T-cell (primary cell): ENCODE measurements at regions not wholly inside any gene's neighbourhood (a gene's known extent, or its start where the extent isn't known, plus 50 kb on each side); places are given as distances from the start of the nearest gene placed in this dataset.
"Not testable (repeated sequence)": the region's sequence is repeated elsewhere in the genome, so short reads cannot be mapped to it uniquely, and the experiment has no call there.

Experiments used
- ATAC-seq, 4 experiments: fragments of 200-7000 bp in 3 of 4; fragments of 150-1000 bp in 1 of 4; cut with Tn5 transposase; replicated peaks in 1 of 4; 1 replicate in 3 of 4; 2 replicates in 1 of 4; pipeline ENCODE4 v1.10.0; 2021; ENCODE audit warnings: moderate library complexity in 3 of 4, mild to moderate bottlenecking in 2 of 4, moderate number of reproducible peaks in 1 of 4
- CTCF ChIA-PET, 2 donors: fragments of 300-600 bp; sonication (Branson Sonifier 250); formaldehyde crosslinking; loops; one replicate each; lab custom pipeline; 2022; ENCODE audit warnings: antibody characterized with exemption in 2 of 2; lab: Charles Lee
- POLR2A ChIA-PET, 2 donors: fragments of 300-600 bp; sonication (Branson Sonifier 250); formaldehyde crosslinking; loops; one replicate each; lab custom pipeline; 2022; ENCODE audit warnings: antibody characterized with exemption in 2 of 2; lab: Charles Lee
- DNase-seq, 35 experiments: peaks; one replicate each; pipeline versions ENCODE4 v3.0.0 to v3.0.0-alpha.2; 2013 to 2023
- H3K27ac ChIP-seq: one replicate; pipeline ENCODE4 v1.5.1; 2013; ENCODE audit warnings: low read length
- H3K27me3 ChIP-seq, 2 experiments: replicated peaks in 1 of 2; 1 replicate in 1 of 2; 2 replicates in 1 of 2; pipeline versions ENCODE4 v1.6.1 to v1.7.0; 2013; ENCODE audit warnings: low read length in 1 of 2, mixed read lengths in 1 of 2; ENCODE audit not compliant: control insufficient read depth in 2 of 2, insufficient read depth in 2 of 2; ENCODE audit errors: extremely low read depth in 1 of 2
- H3K36me3 ChIP-seq, 2 donors: 1 replicate in 1 of 2; 2 replicates in 1 of 2; pipeline versions ENCODE4 v1.6.1 to v1.7.0; 2013; ENCODE audit warnings: low read length in 1 of 2; ENCODE audit not compliant: control insufficient read depth in 2 of 2, insufficient read depth in 1 of 2; ENCODE audit errors: extremely low read depth in 1 of 2
- H3K4me1 ChIP-seq, 2 experiments: 1 replicate in 1 of 2; 2 replicates in 1 of 2; pipeline versions ENCODE4 v1.6.1 to v1.7.0; 2013; ENCODE audit warnings: low read length in 2 of 2, mixed read lengths in 1 of 2; ENCODE audit not compliant: insufficient read depth in 2 of 2, control insufficient read depth in 1 of 2; ENCODE audit errors: extremely low read depth in 1 of 2
- H3K4me3 ChIP-seq, 2 donors: 1 replicate in 1 of 2; 2 replicates in 1 of 2; pipeline versions ENCODE4 v1.5.1 to v1.7.0; 2013; ENCODE audit warnings: mild to moderate bottlenecking in 2 of 2, low read length in 1 of 2, moderate library complexity in 1 of 2; ENCODE audit not compliant: control insufficient read depth in 1 of 2; ENCODE audit errors: extremely low read depth in 1 of 2
- H3K9me3 ChIP-seq: 2 replicates; pipeline ENCODE4 v1.7.0; 2013
- H3K27ac Mint-ChIP-seq, 2 donors: one replicate each; pipeline ENCODE4 v1.8.0; 2020 to 2021; ENCODE audit warnings: mild to moderate bottlenecking in 2 of 2, mixed read lengths in 2 of 2
- H3K27me3 Mint-ChIP-seq, 2 donors: one replicate each; pipeline ENCODE4 v1.8.0; 2021 to 2022; ENCODE audit warnings: mixed read lengths in 2 of 2
- H3K36me3 Mint-ChIP-seq: one replicate; pipeline ENCODE4 v1.8.0; 2021; ENCODE audit warnings: mixed read lengths
- H3K4me1 Mint-ChIP-seq, 3 donors: one replicate each; pipeline ENCODE4 v1.8.0; 2020 to 2022; ENCODE audit warnings: mixed read lengths in 3 of 3, mild to moderate bottlenecking in 1 of 3
- H3K4me3 Mint-ChIP-seq, 3 donors: one replicate each; pipeline ENCODE4 v1.8.0; 2020 to 2022; ENCODE audit warnings: mild to moderate bottlenecking in 3 of 3, mixed read lengths in 3 of 3, moderate library complexity in 3 of 3
- H3K9me3 Mint-ChIP-seq, 3 donors: one replicate each; pipeline ENCODE4 v1.8.0; 2020 to 2022; ENCODE audit warnings: mixed read lengths in 3 of 3
- WGBS: methylation state at CpG from one replicate; pipeline ENCODE4 v1.1.5; 2013; ENCODE audit warnings: missing lambda C conversion rate; ENCODE audit not compliant: insufficient coverage; 5-methylcytosine and 5-hydroxymethylcytosine counted together

DNA sequence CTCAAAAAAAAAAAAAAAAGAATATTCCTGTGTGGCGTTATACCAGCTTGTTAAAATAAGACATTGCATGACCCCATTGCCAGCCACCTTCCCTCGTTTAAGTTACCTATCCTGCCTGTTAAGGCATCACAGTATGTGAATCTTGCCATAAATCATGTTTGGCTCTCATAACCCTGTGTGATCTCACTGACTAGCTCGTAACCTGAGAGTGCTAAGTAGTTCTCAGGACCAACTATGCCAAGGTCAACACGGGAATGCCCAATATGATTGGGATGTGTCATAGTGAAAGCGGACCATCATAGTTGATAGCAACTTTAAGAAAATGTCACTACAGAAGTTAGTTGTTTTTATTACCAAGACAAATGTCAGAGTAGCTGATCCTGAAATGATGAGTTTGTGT is 796.8 kb upstream of the CDH18 start:
- ATAC-seq, H3K9me3 ChIP-seq, CTCF ChIA-PET, H3K27ac ChIP-seq, H3K4me3 ChIP-seq, H3K36me3 Mint-ChIP-seq, H3K4me1 ChIP-seq, DNase-seq, H3K4me1 Mint-ChIP-seq, H3K27me3 Mint-ChIP-seq, H3K27ac Mint-ChIP-seq, H3K36me3 ChIP-seq, POLR2A ChIA-PET, H3K4me3 Mint-ChIP-seq, H3K27me3 ChIP-seq: not testable (repeated sequence)
- no CpG with 5 or more reads among the region's 5 CpGs for WGBS
- peaks cover 9 to 14% (median 12%) of the 10 kb centered on the region in 3 donors for H3K9me3 Mint-ChIP-seq

DNA sequence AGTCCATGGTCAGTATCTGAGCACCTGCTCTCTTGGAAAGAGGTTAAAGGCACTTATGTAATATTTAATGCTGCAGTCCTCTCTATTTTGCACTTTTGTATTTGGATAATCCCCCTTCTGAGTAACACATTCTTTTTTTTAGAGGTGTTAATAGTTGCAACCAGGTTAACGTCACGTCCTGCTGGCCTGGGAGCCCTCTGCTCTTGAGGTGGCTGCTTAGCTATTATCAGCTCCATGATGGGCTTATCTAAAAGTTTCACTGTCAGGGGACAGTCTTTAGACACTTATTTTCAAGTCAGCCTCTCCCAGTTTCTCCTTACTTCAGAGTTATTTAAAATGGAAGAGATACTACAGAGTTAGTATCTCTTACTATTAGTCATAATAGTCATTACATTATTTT is 795.5 kb upstream of the CDH18 start:
- H3K27me3 Mint-ChIP-seq, H3K27ac ChIP-seq, H3K4me1 ChIP-seq, DNase-seq, H3K27ac Mint-ChIP-seq, POLR2A ChIA-PET, H3K4me3 ChIP-seq, H3K4me1 Mint-ChIP-seq, H3K36me3 ChIP-seq, H3K4me3 Mint-ChIP-seq, H3K9me3 ChIP-seq, CTCF ChIA-PET, H3K36me3 Mint-ChIP-seq, H3K27me3 ChIP-seq, ATAC-seq: not testable (repeated sequence)
- peaks cover 9 to 13% (median 12%) of the 10 kb centered on the region in 3 donors for H3K9me3 Mint-ChIP-seq
- 100% methylated on average over 1 of the region's 2 CpGs for WGBS

DNA sequence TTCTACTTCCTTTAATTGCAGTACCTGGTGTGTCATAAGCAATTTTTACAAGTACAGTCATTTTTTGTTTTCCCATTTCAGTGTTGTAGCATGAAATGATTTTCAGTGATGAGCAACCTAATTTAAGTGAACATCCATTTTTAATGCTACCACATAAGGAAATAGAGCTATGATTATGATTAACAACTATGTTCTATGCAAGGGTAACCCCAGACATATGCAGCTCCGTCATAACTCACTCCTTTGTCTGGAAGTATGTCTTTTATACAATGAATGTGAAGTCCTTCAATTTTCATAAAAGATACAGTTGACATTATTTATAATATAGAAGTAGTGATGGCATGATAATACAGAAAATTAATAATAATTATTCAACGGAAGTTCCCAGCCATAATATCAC is 783.3 kb upstream of the CDH18 start:
- not testable (repeated sequence) for H3K27ac Mint-ChIP-seq

DNA sequence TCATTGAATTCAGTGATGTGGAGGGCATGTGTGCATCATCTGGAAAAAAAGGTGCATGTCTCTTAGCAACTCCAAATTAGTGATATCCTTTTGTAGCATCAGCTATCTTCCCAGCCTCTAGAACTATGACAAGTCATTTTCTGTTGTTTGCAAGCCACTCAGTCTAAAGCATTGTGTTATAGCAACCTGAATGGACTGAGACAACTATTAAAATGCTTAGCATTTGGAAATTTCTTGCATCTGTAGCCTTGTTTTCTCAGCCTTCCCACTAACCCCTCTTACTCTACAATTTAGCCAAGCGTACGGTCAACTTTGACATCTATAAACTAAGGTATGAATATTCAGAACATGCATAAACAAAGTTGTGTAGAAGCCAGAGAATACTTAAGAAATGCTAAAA is 777.1 kb upstream of the CDH18 start:
- H3K36me3 Mint-ChIP-seq, ATAC-seq, H3K27ac Mint-ChIP-seq, H3K9me3 Mint-ChIP-seq, POLR2A ChIA-PET, H3K9me3 ChIP-seq, H3K27me3 ChIP-seq, H3K4me1 ChIP-seq, H3K4me1 Mint-ChIP-seq, CTCF ChIA-PET, H3K4me3 Mint-ChIP-seq, H3K4me3 ChIP-seq, H3K27ac ChIP-seq, DNase-seq, H3K36me3 ChIP-seq, H3K27me3 Mint-ChIP-seq: not testable (repeated sequence)
- WGBS: no CpG with 5 or more reads among the region's 2 CpGs

More for the DNA sequence above, 783.3 kb upstream of the CDH18 start:
- H3K9me3 ChIP-seq, ATAC-seq, H3K36me3 ChIP-seq, H3K27ac ChIP-seq, H3K4me3 ChIP-seq, H3K4me1 Mint-ChIP-seq, H3K36me3 Mint-ChIP-seq, POLR2A ChIA-PET, H3K9me3 Mint-ChIP-seq, H3K27me3 Mint-ChIP-seq, CTCF ChIA-PET, H3K27me3 ChIP-seq, H3K4me1 ChIP-seq, H3K4me3 Mint-ChIP-seq, DNase-seq: not testable (repeated sequence)
- no CpG with 5 or more reads among the region's 2 CpGs for WGBS

DNA sequence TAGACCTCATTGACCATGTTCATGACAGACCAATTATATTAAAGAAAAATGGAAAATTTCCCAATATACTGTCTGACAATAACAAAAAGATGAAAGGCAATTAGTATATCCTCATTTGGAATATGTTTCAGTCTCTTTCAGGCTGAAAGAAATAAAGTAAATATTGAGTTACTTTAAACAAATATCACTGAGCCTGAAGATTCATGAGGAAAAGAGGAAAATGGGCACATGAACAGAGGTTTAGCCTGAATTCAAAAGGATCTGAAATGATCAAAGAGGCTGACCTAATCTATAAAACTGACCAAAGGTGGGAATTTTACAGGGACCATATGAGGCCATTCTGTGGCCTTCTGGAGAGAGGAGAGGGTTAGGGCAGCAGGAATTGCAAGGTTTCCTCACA is 771.5 kb upstream of the CDH18 start:
- H3K4me3 ChIP-seq, H3K9me3 ChIP-seq, H3K27me3 ChIP-seq, DNase-seq, H3K27me3 Mint-ChIP-seq, H3K36me3 ChIP-seq, H3K27ac Mint-ChIP-seq, H3K27ac ChIP-seq, ATAC-seq, H3K4me1 Mint-ChIP-seq, CTCF ChIA-PET, H3K4me3 Mint-ChIP-seq, H3K9me3 Mint-ChIP-seq, H3K4me1 ChIP-seq, H3K36me3 Mint-ChIP-seq, POLR2A ChIA-PET: not testable (repeated sequence)

DNA sequence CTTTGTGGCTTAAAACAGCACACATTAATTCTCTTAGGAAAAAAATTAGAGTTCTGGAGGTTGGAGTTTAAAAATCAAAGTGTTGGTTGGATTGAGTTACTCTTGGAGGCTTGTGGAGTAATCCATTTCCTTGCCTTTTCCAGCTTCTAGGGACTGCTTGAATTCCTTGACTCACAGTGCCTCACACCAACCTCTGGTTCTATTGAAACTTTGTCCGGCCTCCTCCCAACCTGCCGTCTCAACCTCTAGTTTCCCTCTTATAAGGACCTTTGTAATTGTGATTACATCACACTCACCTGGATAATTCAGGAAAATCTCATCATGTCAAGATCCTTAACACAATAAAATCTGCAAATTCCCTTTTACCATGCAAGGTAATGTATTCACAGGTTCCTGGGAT is 764.2 kb upstream of the CDH18 start:
- H3K27ac ChIP-seq, H3K36me3 ChIP-seq, POLR2A ChIA-PET, H3K27me3 ChIP-seq, ATAC-seq, H3K9me3 Mint-ChIP-seq, H3K4me1 ChIP-seq, H3K27ac Mint-ChIP-seq, H3K4me3 Mint-ChIP-seq, CTCF ChIA-PET, H3K36me3 Mint-ChIP-seq, H3K4me3 ChIP-seq, H3K4me1 Mint-ChIP-seq, DNase-seq, H3K27me3 Mint-ChIP-seq, H3K9me3 ChIP-seq: not testable (repeated sequence)
- WGBS: no CpG with 5 or more reads among the region's 2 CpGs

DNA sequence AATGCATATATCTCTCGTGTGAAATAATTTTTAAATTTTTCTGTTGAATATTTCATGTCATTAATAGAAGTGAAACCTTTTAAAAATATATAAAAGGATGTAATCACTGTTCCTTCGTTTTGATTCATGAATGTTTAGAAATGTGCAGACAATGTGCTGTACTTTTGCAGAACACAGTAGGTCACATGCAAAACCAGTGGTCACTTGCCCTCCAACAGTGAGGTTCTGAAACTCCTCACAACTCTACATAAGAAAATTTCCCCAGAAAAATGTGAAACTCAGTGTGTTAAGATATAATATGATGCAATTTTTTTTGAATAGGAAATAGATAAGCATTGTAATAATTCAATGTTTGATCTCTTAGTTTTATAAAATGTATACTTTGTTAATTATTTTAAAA is 747.7 kb upstream of the CDH18 start:
- H3K27me3 ChIP-seq, POLR2A ChIA-PET, H3K4me1 Mint-ChIP-seq, H3K4me3 ChIP-seq, DNase-seq, H3K9me3 ChIP-seq, H3K27ac ChIP-seq, H3K4me3 Mint-ChIP-seq, ATAC-seq, H3K27ac Mint-ChIP-seq, H3K4me1 ChIP-seq, H3K9me3 Mint-ChIP-seq, H3K27me3 Mint-ChIP-seq, H3K36me3 Mint-ChIP-seq, H3K36me3 ChIP-seq, CTCF ChIA-PET: not testable (repeated sequence)
- WGBS: no CpG with 5 or more reads among the region's 2 CpGs
